ENCODE measurements at regions not wholly inside any gene's neighbourhood (a gene's known extent, or its start where the extent isn't known, plus 50 kb on each side); places are given as distances from the start of the nearest gene placed in this dataset.

DNA sequence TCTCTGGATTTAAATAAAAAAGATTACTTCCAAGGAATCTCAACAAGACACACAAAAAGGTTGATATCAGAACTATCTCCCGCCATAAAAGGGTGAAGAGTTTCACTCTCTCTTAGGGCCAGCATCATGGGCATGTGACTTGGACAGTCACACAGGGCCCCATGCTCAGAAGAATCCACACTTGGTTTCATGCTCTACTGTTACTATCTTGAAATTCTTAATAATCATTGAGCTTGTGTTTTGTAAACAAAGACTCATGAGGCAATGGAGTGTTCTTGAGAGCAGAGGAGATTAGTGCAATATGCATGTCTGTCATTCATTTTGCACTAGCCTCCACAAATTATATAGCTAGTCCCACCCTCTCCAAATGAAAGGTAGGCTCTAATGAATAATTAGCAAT lies 58.4 kb downstream of the HMHB1 start:
- no peak overlapping the region for H3K4me3 ChIP-seq (ENCODE audit: low read depth, low read length)
- DNase-seq (ENCODE audit: low read depth) = no peak

DNA sequence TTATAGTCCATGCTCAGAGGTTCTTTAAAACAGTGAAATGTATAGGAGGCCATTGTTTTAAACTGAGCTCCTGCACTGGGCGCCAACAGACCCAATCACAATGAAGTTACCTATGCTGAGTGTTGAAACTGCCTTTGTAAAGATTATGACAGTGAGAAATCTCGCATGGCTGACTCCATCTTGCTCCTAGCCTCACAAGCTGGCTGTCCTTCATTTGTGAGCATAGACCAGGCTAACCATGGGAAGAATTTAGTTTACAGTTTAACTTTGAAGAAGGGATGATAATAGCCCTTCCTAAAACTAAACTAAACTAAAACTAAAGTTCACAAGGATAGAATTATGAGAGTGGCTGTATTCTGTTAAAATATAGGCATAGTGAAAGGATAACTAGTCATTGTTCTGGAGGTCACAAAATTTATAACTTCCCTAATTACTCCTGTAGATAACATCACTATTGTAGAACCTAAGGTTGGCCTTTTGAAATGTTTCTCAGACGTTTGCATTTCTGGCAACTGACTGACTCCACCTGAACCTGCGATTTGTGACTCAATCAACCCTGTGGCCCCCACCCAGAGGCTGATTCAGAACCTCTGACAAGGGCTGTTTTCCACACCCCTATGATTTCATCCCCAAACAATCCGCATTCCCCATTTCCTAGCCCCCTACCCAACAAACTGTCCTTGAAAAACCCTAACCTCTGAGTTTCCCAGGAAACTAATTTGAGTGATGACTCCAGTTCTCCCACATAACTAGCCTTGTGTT lies 59.1 kb downstream of the HMHB1 start:
- no peak overlapping the region for H3K4me3 ChIP-seq (ENCODE audit: low read depth, low read length)
- no peak for DNase-seq (ENCODE audit: low read depth)

DNA sequence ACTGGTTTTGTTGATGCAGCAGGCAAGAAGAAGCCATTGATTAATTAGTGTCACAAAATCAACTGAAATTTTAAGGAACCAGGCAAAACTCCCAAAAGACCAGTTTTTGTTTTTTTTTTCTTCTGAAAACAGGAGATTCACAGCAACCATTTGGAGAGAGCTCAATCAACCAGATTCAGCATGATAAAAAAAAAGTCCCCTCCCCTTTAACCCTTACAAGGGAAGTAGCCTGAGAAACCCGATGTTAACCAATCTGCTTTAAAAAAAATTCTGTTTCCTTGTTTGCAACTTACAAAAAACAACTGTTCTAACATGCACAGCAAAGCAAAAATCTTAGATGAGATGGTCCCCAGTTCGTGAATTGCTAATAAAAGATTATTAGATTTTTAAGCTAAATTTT lies 59.7 kb downstream of the HMHB1 start:
- no peak for DNase-seq (ENCODE audit: low read depth)
- H3K4me3 ChIP-seq (ENCODE audit: low read depth, low read length) = no peak overlapping the region

DNA sequence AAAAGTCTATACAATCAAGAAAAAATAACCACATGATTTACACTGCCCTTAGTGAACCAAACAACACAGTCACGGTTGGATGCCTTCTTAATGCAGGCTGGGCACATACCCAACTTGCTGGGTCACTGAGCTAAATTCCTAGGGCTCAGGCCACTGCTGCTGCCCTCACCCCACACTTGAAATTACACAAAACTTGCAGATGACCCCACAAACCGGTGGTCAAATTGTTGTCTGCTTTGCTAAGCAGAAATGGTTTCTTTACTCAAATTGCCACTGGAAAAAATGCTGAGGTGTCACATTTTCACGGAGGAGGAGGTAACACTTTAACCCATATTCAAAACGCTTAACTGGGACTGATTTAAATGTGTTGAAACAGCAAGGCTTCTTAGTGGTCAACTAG lies 62.4 kb downstream of the HMHB1 start:
- no peak overlapping the region for H3K4me3 ChIP-seq (ENCODE audit: low read depth, low read length)
- no peak for DNase-seq (ENCODE audit: low read depth)

DNA sequence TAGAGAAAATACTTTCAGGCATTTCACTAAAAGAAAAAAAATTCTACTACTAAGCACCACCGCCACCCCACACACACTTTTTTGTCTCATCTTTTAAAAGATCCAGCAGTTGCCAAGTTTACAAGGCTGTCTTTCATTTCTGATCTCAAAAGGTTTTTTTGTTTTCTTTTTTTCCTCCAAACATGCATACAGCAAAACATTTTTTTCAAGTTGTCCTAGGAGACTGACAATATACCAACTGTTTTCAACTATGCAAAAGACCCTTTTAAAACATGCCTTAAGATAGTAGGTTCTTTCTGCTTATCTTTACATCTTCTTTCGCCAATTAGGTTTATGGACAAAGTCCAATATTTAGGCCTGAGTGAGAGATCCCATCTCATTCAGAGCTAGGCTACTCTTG lies 65.2 kb downstream of the HMHB1 start:
- no peak for DNase-seq (ENCODE audit: low read depth)
- H3K4me3 ChIP-seq (ENCODE audit: low read depth, low read length) = no peak overlapping the region

DNA sequence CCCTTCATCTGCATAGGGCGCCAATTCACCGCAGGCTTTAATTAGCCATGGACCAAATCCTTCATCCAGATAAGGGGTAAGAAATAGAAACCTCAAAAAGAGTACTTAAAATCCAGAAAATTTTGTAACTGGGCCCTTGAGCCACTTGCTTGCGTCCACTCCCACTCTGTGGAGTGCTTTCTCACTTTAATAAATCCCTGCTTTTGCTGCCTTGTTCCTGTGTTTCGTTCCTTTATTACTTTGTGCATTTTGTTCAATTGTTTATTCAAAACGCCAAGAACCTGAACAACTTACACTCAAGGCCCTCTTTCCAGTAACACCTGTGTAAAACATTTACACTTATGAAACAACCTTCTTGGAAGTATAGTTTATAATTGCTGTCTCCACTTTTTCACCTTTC lies 66.5 kb downstream of the HMHB1 start:
- DNase-seq (ENCODE audit: low read depth) = no peak
- no peak overlapping the region for H3K4me3 ChIP-seq (ENCODE audit: low read depth, low read length)

DNA sequence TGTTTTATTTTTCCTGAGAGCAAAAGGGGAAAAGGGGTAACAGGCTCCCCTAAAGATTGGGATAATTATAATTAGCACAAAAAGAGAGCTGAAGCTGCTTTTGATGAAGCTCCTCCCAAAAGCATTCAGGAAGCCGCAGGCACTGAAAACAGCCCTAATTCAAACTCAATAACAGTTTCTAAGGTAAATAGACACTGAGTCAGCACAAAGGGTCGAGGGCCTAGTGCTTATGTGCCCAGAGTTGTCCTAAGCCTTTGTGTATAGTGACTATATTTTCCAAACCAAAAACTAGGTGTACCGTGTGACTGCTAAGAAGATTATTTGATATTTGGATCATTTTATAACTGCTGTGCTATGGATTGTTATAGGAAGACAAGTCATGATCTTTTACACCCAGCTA lies 67.7 kb downstream of the HMHB1 start:
- no peak for DNase-seq (ENCODE audit: low read depth)
- H3K4me3 ChIP-seq (ENCODE audit: low read depth, low read length) = no peak overlapping the region

DNA sequence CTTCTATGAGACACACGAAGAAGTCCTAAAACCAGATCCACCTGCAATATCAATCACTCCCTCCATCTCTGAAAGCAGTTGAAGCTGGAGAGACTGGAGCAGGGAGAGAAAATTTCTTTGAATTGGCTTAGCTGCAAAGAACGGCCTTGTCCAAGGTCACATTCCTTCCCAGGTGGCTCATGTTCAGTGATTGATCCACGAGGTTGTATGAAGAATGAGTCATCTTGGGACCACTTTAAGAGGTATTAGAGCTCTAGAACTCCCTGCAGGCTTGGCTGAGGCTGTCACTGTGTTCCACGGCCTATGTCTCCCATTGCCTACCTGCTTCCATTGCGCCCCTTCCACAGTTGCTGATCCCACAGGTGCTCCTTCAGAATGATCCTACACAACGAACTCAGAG lies 68.2 kb downstream of the HMHB1 start:
- H3K4me3 ChIP-seq (ENCODE audit: low read depth, low read length) = no peak overlapping the region
- no peak for DNase-seq (ENCODE audit: low read depth)

DNA sequence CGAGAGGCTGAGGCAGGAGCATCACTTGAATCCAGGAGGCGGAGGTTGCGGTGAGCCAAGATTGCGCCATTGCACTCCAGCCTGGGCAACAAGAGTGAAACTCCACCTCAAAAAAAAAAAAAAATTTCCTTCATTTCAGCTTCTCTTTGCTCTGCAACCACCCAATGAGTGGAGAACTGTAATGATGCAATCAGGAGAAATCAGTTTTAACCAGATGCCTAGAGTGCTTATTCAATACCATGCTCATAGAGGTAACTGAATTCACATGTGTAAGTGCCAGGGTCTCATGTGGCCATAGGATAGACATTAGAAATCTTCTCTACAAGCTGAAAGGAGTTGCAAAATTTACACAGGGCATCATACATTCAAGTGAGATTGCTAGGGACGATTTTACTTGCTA lies 70.6 kb downstream of the HMHB1 start:
- DNase-seq (ENCODE audit: low read depth) = no peak
- no peak overlapping the region for H3K4me3 ChIP-seq (ENCODE audit: low read depth, low read length)

DNA sequence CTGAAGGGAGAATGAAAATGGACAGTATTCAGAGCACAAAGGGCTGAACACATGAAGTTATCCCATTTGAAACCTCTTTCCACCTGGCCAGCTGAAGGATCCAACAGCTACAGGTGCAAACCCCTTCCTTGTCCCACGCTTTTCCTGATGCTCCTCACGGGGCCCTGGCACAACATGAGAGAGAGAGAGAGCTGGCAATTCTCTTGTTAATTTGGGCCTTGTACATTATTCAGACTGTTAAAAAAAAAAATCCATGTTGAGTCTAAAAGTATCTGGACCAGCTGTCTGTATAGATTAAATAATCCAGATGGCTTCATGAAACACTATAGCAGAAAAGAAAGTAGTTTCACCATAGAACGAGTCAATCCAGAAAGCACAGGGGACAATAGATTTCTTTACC lies 74.1 kb downstream of the HMHB1 start:
- no peak overlapping the region for H3K4me3 ChIP-seq (ENCODE audit: low read depth, low read length)
- no peak for DNase-seq (ENCODE audit: low read depth)

DNA sequence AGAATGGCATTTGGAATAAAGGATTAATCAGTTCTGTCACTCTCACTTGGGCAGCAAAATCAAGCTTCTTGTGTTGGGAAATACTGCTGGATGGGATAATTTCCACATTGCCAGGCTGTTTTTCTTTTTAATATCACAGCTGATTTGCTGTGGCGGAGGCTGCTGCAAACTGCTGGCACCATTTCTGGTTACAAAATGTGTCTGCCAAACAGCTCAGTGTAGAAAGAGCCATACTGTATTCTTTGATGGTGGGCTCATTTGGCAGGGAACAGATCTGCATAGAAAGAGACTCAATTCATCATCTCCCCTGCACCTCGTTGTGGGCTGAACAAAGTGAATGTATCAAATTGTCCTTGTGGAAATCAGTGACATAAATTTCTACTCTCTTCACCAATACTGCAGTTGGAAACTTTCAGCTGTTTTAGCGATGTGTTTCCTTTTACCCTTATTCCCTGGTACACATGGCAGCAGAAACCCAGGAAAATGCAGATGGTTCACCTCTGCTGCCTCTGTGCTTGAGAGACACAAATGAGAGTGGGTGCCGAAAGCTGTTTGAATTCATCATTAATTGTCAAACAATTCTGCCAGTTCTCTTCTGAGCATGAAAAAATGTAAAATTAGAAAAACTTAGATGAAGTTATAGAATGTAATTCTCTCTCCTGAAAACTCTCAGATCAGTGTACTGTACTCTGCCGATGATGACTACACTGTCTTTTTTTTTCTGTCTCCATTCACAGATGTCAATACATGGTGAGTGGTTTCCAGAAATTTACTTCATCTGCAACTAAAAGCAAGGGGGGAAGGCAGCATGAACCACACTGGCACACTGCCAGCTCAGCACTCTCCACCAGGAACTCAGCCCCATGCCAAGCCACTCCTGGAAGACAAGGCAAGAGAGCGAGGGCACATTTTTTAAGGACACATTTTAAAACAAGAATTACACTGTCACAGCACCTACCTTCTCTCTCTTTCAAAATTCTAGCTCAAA lies 75.0 kb downstream of the HMHB1 start:
- H3K4me3 ChIP-seq (ENCODE audit: low read depth, low read length) = no peak overlapping the region
- peak; percentile 64 for DNase-seq (ENCODE audit: low read depth)

DNA sequence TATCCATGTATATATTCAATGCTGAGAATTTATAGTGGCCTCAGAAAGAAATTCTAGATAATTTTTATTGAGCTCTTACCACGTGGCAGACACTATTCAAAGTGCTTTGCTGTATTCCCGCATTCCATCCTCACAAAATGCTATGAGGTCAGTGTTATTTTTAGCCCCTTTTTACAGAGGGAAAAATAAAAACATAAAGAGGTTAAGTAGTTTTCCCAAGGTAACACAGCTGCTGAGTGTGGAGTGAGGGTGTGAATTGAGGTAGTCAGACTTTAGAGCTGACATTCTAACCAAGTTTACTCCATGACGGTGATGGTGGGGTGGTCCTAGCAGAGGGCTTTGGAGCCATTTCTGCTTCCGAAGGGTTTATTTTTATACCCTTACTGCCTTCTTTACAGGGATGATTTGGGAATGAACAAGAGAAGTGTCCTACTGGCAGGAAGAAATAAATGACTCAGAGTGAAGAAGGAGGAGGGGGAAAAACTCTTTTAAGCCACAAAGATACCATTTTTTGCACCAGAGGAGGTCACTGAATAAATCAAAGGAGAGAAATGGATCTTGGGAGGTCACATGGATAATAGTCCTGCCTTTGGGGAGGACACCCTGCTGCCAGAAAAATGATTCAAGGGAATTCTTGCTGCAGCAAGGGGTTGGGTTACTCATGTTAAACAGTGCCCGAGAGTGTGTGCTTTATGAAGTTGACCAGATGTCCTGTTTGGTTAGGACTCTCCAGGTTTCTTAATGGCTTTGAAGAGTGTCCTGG lies 76.1 kb downstream of the HMHB1 start:
- H3K4me3 ChIP-seq (ENCODE audit: low read depth, low read length) = no peak overlapping the region
- peak; percentile 65 for DNase-seq (ENCODE audit: low read depth)

DNA sequence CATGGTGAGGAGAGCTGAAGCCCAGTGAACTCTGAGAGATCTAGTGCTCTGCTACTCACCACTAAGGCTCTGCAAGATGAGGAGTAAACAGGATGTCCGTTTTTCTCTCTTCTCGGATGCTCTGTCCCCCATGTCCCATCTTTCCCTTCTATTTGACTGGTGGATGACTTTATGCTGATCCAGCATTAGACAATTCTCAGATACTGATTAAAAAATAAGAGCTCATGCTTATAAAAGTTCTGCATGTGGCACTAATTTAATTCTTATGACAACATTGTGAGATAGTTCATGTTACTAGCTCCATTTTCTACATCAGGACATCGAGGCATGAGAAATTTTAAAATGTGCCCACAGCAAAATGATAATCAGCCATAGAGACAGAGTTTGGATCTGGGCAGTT lies 77.0 kb downstream of the HMHB1 start:
- DNase-seq (ENCODE audit: low read depth) = no peak
- no peak overlapping the region for H3K4me3 ChIP-seq (ENCODE audit: low read depth, low read length)

DNA sequence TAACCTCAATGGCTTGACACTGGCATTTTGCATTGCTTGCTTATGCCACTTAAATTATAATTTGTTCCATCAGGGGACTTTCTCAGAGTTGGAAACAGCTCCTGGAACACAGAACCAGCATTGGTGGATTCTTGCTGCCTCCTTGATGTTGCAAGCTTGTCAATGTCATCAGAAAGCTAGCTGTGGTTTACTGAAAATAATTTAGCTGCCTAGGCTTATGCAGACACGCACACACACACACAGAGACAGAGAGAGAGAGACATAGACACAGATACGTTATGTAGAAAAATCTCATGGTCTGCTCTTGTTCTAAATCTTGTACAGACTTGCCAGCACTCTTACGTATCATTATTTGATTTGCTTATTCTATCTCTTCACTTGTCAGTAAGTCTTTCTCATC lies 78.0 kb downstream of the HMHB1 start:
- H3K4me3 ChIP-seq (ENCODE audit: low read depth, low read length) = no peak overlapping the region
- peak; percentile 75 for DNase-seq (ENCODE audit: low read depth)

DNA sequence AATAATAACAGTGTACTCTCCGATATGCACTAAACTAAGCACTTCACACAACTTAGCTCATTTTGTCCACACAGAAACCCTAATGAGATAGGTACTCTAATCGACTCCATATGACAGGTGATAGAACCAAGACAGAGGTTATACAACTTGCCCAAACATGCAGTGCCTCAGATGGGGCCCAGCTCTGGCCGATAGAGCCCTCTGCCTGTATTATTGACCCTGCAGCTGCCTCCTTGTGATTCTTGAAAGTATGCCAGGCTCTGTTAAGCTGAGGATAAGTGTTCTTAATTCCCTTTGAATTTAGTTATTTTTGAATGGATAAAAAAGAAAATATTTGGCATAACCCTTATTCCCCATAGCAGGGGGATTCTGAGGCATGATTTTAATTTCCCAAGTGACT lies 78.5 kb downstream of the HMHB1 start:
- no peak for DNase-seq (ENCODE audit: low read depth)

DNA sequence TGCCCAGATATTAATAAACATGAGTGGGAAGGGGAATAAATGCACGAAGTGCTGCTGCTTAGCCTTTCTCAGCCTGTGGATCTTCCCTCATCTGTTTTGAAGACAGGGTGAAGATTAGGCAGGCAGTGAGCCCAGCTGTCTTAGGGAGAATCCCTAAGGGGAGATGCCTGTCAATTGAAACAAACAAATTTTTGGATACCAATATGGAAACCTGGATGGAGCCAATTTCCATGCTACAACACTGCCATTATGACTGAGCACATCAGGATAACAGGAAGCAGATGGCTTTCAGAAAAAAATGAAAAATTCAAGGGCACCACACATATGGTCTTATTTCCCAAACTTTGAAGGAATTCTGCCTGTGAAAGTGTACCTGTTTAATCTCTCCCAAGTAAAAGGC lies 80.3 kb downstream of the HMHB1 start:
- no peak overlapping the region for H3K4me3 ChIP-seq (ENCODE audit: low read depth, low read length)
- DNase-seq (ENCODE audit: low read depth) = no peak

More for the DNA sequence above, 78.5 kb downstream of the HMHB1 start:
- H3K4me3 ChIP-seq (ENCODE audit: low read depth, low read length) = no peak overlapping the region

DNA sequence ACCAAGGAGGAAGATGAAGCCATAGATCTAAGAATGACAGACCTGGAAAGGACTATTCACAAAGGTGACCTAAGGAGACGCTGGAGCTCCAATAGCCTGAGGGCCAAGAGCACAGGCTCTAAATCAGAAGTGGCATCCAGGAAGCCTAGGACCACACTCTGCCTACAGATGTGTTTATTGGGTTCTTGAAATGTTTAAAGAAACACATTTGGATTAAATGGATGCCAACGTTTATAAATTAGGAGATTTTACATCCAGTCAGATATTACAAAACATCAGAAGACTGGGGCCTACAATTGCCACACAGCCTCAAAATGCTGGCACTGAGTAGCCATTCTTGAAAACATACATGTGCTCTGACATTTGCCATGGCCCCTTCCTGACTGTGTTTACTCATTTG lies 80.9 kb downstream of the HMHB1 start:
- DNase-seq (ENCODE audit: low read depth) = no peak
- no peak overlapping the region for H3K4me3 ChIP-seq (ENCODE audit: low read depth, low read length)

DNA sequence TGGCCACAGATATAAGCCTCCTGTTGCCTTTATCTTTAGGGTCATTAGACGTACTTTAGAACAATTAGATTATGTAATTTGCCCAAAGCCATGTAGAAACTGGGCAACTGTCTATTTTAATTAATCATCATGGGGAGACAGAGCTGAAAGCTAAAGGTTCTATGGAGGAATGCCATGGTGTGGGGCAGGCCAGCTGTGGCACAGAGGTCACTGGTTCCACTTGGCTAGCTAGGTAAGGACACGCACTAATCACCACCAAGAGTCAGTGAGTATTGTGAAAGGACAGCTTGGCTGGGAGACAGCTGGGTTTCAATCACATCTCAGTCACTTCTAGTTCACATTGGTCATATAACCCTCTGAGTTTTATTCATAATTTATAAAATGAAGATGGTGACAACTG lies 81.7 kb downstream of the HMHB1 start:
- DNase-seq (ENCODE audit: low read depth) = no peak
- no peak overlapping the region for H3K4me3 ChIP-seq (ENCODE audit: low read depth, low read length)

DNA sequence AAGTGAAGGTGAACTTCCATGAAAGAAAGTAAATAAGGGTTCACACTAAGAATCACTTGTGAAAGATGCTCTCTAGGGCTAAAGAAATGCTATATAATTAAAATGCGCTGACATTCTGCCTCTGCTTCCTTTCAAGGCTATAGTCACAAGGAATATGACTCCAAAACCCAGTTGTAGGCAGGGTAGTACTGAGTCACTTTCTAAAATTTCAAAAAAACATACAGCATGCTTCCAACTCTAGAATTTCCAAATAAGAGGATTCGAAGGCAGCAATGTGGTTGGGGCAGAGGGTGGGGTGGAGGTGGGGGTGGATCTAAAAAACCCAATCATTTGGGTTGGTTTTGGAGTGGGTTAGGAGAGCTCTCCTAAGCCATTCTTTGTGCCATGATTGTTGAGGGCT lies 84.6 kb downstream of the HMHB1 start:
- H3K4me3 ChIP-seq (ENCODE audit: low read depth, low read length) = no peak overlapping the region
- DNase-seq (ENCODE audit: low read depth) = no peak

DNA sequence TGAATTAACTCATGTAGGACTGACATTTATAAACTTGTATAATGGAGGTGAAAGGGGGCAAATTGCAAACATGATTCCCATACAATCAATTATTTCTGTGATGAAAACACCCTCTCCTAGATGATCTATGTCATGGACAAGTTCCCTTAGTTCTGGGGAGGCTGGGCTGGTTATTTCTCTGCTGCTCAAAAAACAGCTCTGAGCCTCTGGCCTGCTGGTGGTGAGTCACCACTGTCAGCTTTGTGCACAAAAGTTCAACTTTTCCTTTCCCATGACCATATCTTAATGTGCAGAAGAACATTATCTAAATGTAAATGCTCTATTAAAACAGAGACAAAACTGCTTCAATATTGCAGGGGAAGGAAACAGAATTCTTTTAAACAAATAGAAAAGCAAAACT lies 85.0 kb downstream of the HMHB1 start:
- DNase-seq (ENCODE audit: low read depth) = no peak
- no peak overlapping the region for H3K4me3 ChIP-seq (ENCODE audit: low read depth, low read length)

Measured in skeletal muscle cell (primary cell).